GM20000 (cell line): ENCODE measurements at regions not wholly inside any gene's neighbourhood (a gene's known extent, or its start where the extent isn't known, plus 50 kb on each side); places are given as distances from the start of the nearest gene placed in this dataset.

Source experiments
- DNase-seq: peaks from one replicate; pipeline ENCODE4 v3.0.0; 2012; ENCODE audit warnings: low spot score
- TF ChIP-seq, protein P1 (sequence below): IDR thresholded peaks from 2 replicates; pipeline ENCODE4 v1.5.1; 2012; ENCODE audit warnings: mild to moderate bottlenecking, control low read depth; ENCODE audit errors: extremely low read depth, missing control alignments

- DNase-seq: peak; percentile 74
- TF ChIP-seq, protein P1, sequence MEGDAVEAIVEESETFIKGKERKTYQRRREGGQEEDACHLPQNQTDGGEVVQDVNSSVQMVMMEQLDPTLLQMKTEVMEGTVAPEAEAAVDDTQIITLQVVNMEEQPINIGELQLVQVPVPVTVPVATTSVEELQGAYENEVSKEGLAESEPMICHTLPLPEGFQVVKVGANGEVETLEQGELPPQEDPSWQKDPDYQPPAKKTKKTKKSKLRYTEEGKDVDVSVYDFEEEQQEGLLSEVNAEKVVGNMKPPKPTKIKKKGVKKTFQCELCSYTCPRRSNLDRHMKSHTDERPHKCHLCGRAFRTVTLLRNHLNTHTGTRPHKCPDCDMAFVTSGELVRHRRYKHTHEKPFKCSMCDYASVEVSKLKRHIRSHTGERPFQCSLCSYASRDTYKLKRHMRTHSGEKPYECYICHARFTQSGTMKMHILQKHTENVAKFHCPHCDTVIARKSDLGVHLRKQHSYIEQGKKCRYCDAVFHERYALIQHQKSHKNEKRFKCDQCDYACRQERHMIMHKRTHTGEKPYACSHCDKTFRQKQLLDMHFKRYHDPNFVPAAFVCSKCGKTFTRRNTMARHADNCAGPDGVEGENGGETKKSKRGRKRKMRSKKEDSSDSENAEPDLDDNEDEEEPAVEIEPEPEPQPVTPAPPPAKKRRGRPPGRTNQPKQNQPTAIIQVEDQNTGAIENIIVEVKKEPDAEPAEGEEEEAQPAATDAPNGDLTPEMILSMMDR: no peak
These were observed 172.2 kb upstream of the ATP2B1 start for GRCh38 chr12:89880690-89881350.

GRCh38 chr12:89879766-89880165, 171.1 kb upstream of the ATP2B1 start:
- TF ChIP-seq, protein P1: no peak
- DNase-seq: no peak

DNA sequence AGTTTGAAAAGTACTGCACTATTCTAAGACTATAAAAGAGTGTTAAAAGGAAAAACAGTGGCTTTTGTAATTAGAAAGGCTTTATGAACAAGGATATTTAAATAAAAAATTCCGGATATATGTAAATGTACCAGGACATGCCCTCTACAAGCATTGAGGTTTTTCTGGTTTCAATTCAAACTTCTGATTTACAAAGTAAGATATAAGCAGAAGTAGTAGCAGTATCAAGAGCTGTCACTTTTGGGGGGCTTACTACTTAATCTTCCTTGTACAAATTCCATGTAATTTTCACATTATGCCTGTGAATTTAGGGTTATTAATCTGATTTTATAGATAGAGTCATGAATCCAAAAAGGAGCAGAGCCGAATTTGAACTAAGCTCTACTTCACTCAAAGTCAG, 170.3 kb upstream of the ATP2B1 start:
- TF ChIP-seq, protein P1: no peak

GRCh38 chr12:89878327-89878726, 169.7 kb upstream of the ATP2B1 start:
- TF ChIP-seq, protein P1: no peak

More for the DNA sequence above, 170.3 kb upstream of the ATP2B1 start:
- no peak for DNase-seq

DNA sequence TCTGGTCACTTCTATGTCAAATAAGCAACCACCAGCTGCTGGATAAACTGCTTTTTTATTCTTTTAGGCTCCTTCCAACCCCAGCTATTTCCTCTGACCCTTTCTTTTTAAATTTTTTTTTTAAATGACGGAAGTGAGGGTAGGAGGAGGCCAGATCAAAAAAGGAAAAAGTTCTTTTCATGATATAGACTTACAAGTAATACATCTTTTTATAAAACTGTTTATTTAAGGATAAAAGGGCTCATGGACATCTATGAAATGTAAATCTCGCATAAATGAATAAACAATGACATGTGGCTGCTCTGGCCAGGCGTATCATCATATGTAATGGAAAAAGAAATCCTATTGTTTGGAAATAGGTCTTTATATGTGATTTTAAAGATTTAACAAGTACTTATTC, 169.0 kb upstream of the ATP2B1 start:
- TF ChIP-seq, protein P1: no peak
- DNase-seq: no peak

More at GRCh38 chr12:89878327-89878726, 169.7 kb upstream of the ATP2B1 start:
- no peak for DNase-seq

DNA sequence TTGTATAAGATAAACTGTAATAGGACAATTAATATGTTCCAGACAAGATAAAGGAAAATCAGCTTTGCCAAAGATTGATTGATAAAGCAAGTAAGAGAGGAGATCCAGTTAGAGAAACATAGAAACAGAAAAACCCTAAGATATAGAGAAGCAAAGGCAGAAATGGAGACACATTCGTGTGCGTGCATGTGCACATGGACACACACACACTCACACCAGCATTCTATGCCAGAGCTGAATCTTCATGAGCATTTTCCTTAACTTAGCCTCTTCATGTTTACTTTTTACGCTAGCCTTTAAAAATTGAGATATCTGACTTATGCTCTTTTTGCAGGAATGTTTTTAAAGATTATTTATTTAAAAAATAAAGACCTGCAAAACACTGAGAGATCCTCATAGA, 168.5 kb upstream of the ATP2B1 start:
- no peak for DNase-seq
- TF ChIP-seq, protein P1: no peak

- TF ChIP-seq, protein P1: no peak
- DNase-seq: no peak
These were observed 167.2 kb upstream of the ATP2B1 start for GRCh38 chr12:89875809-89876208.
